B cell (primary cell): ENCODE measurements at regions not wholly inside any gene's neighbourhood (a gene's known extent, or its start where the extent isn't known, plus 50 kb on each side); places are given as distances from the start of the nearest gene placed in this dataset.

Source experiments
- ATAC-seq: fragments of 200-7000 bp; cut with Tn5 transposase; one replicate; pipeline ENCODE4 v1.10.0; 2021; ENCODE audit warnings: low read depth, mild to moderate bottlenecking, moderate number of reproducible peaks, moderate library complexity
- CTCF ChIA-PET: fragments of 350-600 bp; sonication (Branson Sonifier 250); formaldehyde crosslinking; loops from one replicate; lab custom pipeline; 2021; ENCODE audit warnings: antibody characterized with exemption, inconsistent platforms; lab: Charles Lee
- POLR2A ChIA-PET: fragments of 350-600 bp; sonication (Branson Sonifier 250); formaldehyde crosslinking; loops from one replicate; lab custom pipeline; 2021; ENCODE audit warnings: antibody characterized with exemption; lab: Charles Lee
- DNase-seq: peaks from one replicate; pipeline ENCODE4 v3.0.0; 2013
- H2AFZ ChIP-seq: 2 replicates; pipeline ENCODE4 v1.6.1; 2012; ENCODE audit warnings: mild to moderate bottlenecking, low read depth, low read length; ENCODE audit not compliant: insufficient read depth, poor library complexity, severe bottlenecking
- H3K27ac ChIP-seq, 2 donors: 1 replicate in 1 of 2; 2 replicates in 1 of 2; pipeline ENCODE4 v1.5.1; 2012 to 2013; ENCODE audit warnings: low read length in 2 of 2, mild to moderate bottlenecking in 2 of 2, moderate library complexity in 1 of 2
- H3K27me3 ChIP-seq, 4 experiments: fragments of 200-600 bp in 1 of 4; sonication (generic) in 1 of 4; replicated peaks in 1 of 4; 1 replicate in 2 of 4; 2 replicates in 2 of 4; pipeline versions ENCODE4 v1.6.1 to v1.7.0; 2013 to 2016; ENCODE audit warnings: low read length in 3 of 4, mild to moderate bottlenecking in 2 of 4, mixed read lengths in 1 of 4, moderate library complexity in 1 of 4; ENCODE audit not compliant: insufficient read depth in 4 of 4, control insufficient read depth in 3 of 4; ENCODE audit errors: control extremely low read depth in 1 of 4
- H3K36me3 ChIP-seq, 2 experiments: replicated peaks in 1 of 2; 1 replicate in 1 of 2; 2 replicates in 1 of 2; pipeline versions ENCODE4 v1.6.1 to v1.7.1; 2013; ENCODE audit warnings: low read length in 1 of 2; ENCODE audit not compliant: insufficient read depth in 2 of 2, control insufficient read depth in 1 of 2; ENCODE audit errors: control extremely low read depth in 1 of 2, extremely low read depth in 1 of 2
- H3K4me1 ChIP-seq, 2 donors: fragments of 200-600 bp in 1 of 2; sonication (generic) in 1 of 2; 1 replicate in 1 of 2; 2 replicates in 1 of 2; pipeline versions ENCODE4 v1.5.1 to v1.6.1; 2013 to 2017; ENCODE audit warnings: low read length in 2 of 2; ENCODE audit not compliant: control insufficient read depth in 2 of 2, insufficient read depth in 2 of 2
- H3K4me2 ChIP-seq: replicated peaks from 2 replicates; pipeline ENCODE3; 2012; ENCODE audit warnings: mild to moderate bottlenecking, low read depth, low read length; ENCODE audit not compliant: poor library complexity, severe bottlenecking
- H3K4me3 ChIP-seq, 5 experiments: fragments of 200-600 bp in 1 of 5; sonication (generic) in 1 of 5; 1 replicate in 3 of 5; 2 replicates in 2 of 5; pipeline versions ENCODE4 v1.5.1 to v1.7.0; 2011 to 2016; ENCODE audit warnings: low read length in 4 of 5, mild to moderate bottlenecking in 4 of 5, low read depth in 2 of 5, control low read depth in 1 of 5, moderate library complexity in 1 of 5; ENCODE audit not compliant: insufficient read depth in 1 of 5; ENCODE audit errors: control extremely low read depth in 1 of 5, extremely low read depth in 1 of 5
- H3K79me2 ChIP-seq: fragments of 200-600 bp; sonication (generic); one replicate; pipeline ENCODE4 v1.6.0; 2016; ENCODE audit warnings: low read length; ENCODE audit not compliant: control insufficient read depth, insufficient read depth
- H3K9ac ChIP-seq: fragments of 200-600 bp; sonication (generic); 2 replicates; pipeline ENCODE4 v1.6.1; 2017; ENCODE audit warnings: mild to moderate bottlenecking, low read length, moderate library complexity
- H3K9me3 ChIP-seq, 3 donors: one replicate each; pipeline versions ENCODE4 v1.6.1 to v1.7.1; 2013; ENCODE audit warnings: low read length in 2 of 3; ENCODE audit not compliant: control insufficient read depth in 2 of 3, insufficient read depth in 1 of 3; ENCODE audit errors: control extremely low read depth in 1 of 3
- H4K20me1 ChIP-seq: 2 replicates; pipeline ENCODE4 v1.6.0; 2012; ENCODE audit warnings: mild to moderate bottlenecking, low read length; ENCODE audit not compliant: insufficient read depth, control insufficient read depth, poor library complexity, severe bottlenecking
- H3K27ac Mint-ChIP-seq: one replicate; pipeline ENCODE4 v1.8.0; 2021; ENCODE audit warnings: mixed read lengths
- H3K27me3 Mint-ChIP-seq: one replicate; pipeline ENCODE4 v1.8.0; 2021; ENCODE audit warnings: mixed read lengths
- H3K4me1 Mint-ChIP-seq: one replicate; pipeline ENCODE4 v1.8.0; 2021; ENCODE audit warnings: mixed read lengths
- H3K4me3 Mint-ChIP-seq: one replicate; pipeline ENCODE4 v1.8.0; 2021; ENCODE audit warnings: mixed read lengths
- H3K9me3 Mint-ChIP-seq: one replicate; pipeline ENCODE4 v1.8.0; 2022; ENCODE audit warnings: mixed read lengths; ENCODE audit not compliant: insufficient read depth
- EZH2 ChIP-seq: IDR thresholded peaks from 2 replicates; pipeline ENCODE4 v1.6.1; 2012; ENCODE audit warnings: borderline replicate concordance, low read depth, mild to moderate bottlenecking, moderate library complexity, low read length; ENCODE audit not compliant: insufficient read depth, poor library complexity, severe bottlenecking
- WGBS: methylation state at CpG from one replicate; pipeline ENCODE4 v1.1.5; 2013; ENCODE audit warnings: missing lambda C conversion rate; ENCODE audit not compliant: insufficient coverage; 5-methylcytosine and 5-hydroxymethylcytosine counted together
- intact Hi-C: fragments of 100-400 bp; cut with micrococcal nuclease; formaldehyde crosslinking; loops from one replicate; pipeline ENCODE4 v1.10.0; 2022
- TF ChIP-seq, protein P1 (sequence below): fragments of 200-600 bp; IDR thresholded peaks from one replicate; pipeline ENCODE4 v1.8.0; 2022; ENCODE audit warnings: antibody characterized with exemption, mild to moderate bottlenecking

DNA sequence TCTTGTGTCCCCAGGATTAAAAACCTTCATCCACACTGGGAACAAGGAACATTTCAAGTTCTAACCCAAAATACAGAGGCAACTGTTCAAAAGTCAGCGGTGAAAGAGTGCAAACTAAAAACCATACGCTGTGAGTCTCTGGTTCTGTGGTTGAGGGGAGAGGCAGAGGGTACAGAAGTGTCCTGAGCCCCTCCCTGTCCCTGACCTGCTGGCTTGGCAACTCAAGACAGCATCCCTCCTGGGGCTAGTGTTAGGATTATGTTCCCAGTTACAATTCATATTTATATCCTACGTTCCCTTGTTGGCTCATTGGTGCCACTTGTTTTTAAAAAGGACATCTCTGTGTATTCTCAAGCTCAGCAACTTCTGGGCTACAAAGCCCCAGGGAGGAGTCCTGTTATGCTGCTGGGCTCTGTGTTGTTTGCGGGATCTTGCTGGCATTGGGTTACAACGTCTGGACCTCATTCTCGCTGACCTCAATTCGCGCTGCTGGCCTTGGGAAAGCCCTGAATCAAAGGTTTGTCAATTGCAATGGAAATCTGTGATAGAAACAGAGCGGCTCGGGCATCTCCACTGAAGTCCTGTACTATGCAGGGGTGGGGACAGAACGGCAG is 420.8 kb downstream of the FUT8 start:
- Histone ChIP-seq H3K27ac (no peak overlapping the region), H3K9me3 (no peaks in the 10 kb centered on the region), H3K36me3 (no peaks in the 10 kb centered on the region), H2AFZ (no peak overlapping the region), H4K20me1 (no peaks in the 10 kb centered on the region), H3K4me2 (no peak overlapping the region), H3K27me3 (no peaks in the 10 kb centered on the region), H3K79me2 (no peaks in the 10 kb centered on the region), H3K4me1 (no peaks in the 10 kb centered on the region), H3K9ac (no peak overlapping the region), H3K4me3 (no peak overlapping the region)
- intact Hi-C loops: no loop called here
- POLR2A ChIA-PET: no interaction called here
- ATAC-seq (no peak), DNase-seq (no peak)
- Mint-ChIP-seq H3K27ac (no peak overlapping the region), H3K4me1 (no peaks in the 10 kb centered on the region), H3K9me3 (no peaks in the 10 kb centered on the region), H3K27me3 (peaks cover 17% of the 10 kb centered on the region), H3K4me3 (no peak overlapping the region)
- WGBS: 85% methylated on average over 3 of the region's 11 CpGs
- CTCF ChIA-PET: interaction anchor here (0.9 to 2.4 kb wide), 4 partner anchors 9 to 669 kb away, joined by 3 to 10 read pairs (median 4); no protein-coding TSS in a partner anchor
- TF ChIP-seq, protein P1, sequence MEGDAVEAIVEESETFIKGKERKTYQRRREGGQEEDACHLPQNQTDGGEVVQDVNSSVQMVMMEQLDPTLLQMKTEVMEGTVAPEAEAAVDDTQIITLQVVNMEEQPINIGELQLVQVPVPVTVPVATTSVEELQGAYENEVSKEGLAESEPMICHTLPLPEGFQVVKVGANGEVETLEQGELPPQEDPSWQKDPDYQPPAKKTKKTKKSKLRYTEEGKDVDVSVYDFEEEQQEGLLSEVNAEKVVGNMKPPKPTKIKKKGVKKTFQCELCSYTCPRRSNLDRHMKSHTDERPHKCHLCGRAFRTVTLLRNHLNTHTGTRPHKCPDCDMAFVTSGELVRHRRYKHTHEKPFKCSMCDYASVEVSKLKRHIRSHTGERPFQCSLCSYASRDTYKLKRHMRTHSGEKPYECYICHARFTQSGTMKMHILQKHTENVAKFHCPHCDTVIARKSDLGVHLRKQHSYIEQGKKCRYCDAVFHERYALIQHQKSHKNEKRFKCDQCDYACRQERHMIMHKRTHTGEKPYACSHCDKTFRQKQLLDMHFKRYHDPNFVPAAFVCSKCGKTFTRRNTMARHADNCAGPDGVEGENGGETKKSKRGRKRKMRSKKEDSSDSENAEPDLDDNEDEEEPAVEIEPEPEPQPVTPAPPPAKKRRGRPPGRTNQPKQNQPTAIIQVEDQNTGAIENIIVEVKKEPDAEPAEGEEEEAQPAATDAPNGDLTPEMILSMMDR: no peak
- no peak for TF ChIP-seq EZH2

DNA sequence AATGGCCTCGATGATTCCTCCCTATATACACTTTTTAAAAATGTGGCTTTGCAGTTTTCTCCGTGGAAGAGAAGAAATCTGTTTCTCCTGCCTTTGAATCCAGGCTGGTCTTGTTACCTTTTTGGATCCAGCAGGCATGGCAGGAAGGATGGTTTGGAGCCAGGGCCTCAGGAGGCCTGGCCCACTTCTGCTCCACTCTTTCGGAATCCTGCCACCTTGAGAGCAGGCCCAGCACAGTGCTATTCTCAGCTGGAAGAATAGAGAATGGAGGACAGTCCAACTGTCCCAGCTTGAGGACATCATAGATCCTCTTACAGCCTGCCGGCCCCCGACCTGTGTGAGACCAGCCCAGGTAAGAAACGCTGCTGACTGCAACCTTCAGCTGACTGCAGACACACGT is 421.5 kb downstream of the FUT8 start:
- intact Hi-C loops: no loop called here
- ATAC-seq (no peak), DNase-seq (no peak)
- Mint-ChIP-seq H3K4me1 (no peaks in the 10 kb centered on the region), H3K4me3 (no peak overlapping the region), H3K9me3 (no peaks in the 10 kb centered on the region), H3K27me3 (peaks cover 17% of the 10 kb centered on the region), H3K27ac (no peak overlapping the region)
- Histone ChIP-seq H3K27ac (no peak overlapping the region), H3K9ac (no peak overlapping the region), H3K4me2 (no peak overlapping the region), H3K4me1 (no peaks in the 10 kb centered on the region), H3K9me3 (no peaks in the 10 kb centered on the region), H4K20me1 (no peaks in the 10 kb centered on the region), H3K27me3 (no peaks in the 10 kb centered on the region), H3K4me3 (no peak overlapping the region), H3K36me3 (no peaks in the 10 kb centered on the region), H3K79me2 (no peaks in the 10 kb centered on the region), H2AFZ (no peak overlapping the region)
- 98% methylated on average over 5 of the region's 7 CpGs for WGBS
- CTCF ChIA-PET: interaction anchor here (2.4 kb wide), 1 partner anchor 10 kb away, joined by 10 read pairs; no protein-coding TSS in a partner anchor
- POLR2A ChIA-PET: no interaction called here
- no peak for TF ChIP-seq EZH2
- TF ChIP-seq, protein P1: no peak
